ENCODE measurements at regions not wholly inside any gene's neighbourhood (a gene's known extent, or its start where the extent isn't known, plus 50 kb on each side); places are given as distances from the start of the nearest gene placed in this dataset.

- no TSS peak for BruUV-seq (replicated peaks)
- TF ChIP-seq EZH2 (IDR thresholded peaks at IDR 0.05; ENCODE audit: low read depth) (no peak), CTCF (conservative IDR thresholded peaks at IDR 0.05) (no peak)
- no peak for DNase-seq
- H3K79me2 ChIP-seq (ENCODE audit: low read depth) = no peaks in the 10 kb centered on the region
- no peaks in the 10 kb centered on the region for H3K9me2 ChIP-seq (ENCODE audit: insufficient read depth)
- no peaks in the 10 kb centered on the region for H3K27me3 ChIP-seq (ENCODE audit: insufficient read depth, low read depth)
- no peaks in the 10 kb centered on the region for H3K36me3 ChIP-seq (ENCODE audit: low read depth)
- no peaks in the 10 kb centered on the region for H3F3A ChIP-seq (ENCODE audit: insufficient read depth, low read depth)
- H3K9me3 ChIP-seq (ENCODE audit: insufficient read depth, low read depth) = no peaks in the 10 kb centered on the region
- H2AFZ ChIP-seq = no peak overlapping the region
- no peaks in the 10 kb centered on the region for H3K4me1 ChIP-seq (replicated peaks; ENCODE audit: insufficient read depth)
- POLR2A ChIA-PET (ENCODE audit: unreplicated experiment) = no interaction called here
- H3K4me3 ChIP-seq = no peak overlapping the region
- H3K4me2 ChIP-seq = no peak overlapping the region
- H3K27ac ChIP-seq = no peak overlapping the region
- H4K20me1 ChIP-seq (ENCODE audit: insufficient read depth) = no peaks in the 10 kb centered on the region
- CTCF ChIA-PET = no interaction called here
- intact Hi-C loops (cut with micrococcal nuclease; ENCODE audit: unreplicated experiment) = no loop called here
Observed at GRCh38 chr3:27986234-27986879, 255.1 kb upstream of the CMC1 start.

- no peak overlapping the region for H3K27ac ChIP-seq
- H4K20me1 ChIP-seq (ENCODE audit: insufficient read depth) = no peaks in the 10 kb centered on the region
- H2AFZ ChIP-seq = no peak overlapping the region
- no peak for DNase-seq
- intact Hi-C loops (cut with micrococcal nuclease; ENCODE audit: unreplicated experiment) = no loop called here
- H3F3A ChIP-seq (ENCODE audit: insufficient read depth, low read depth) = no peaks in the 10 kb centered on the region
- ChIA-PET POLR2A (ENCODE audit: unreplicated experiment) (no interaction called here), CTCF (no interaction called here)
- H3K36me3 ChIP-seq (ENCODE audit: low read depth) = no peaks in the 10 kb centered on the region
- H3K4me3 ChIP-seq = no peak overlapping the region
- no peaks in the 10 kb centered on the region; the same call in 1 of the 2 replicates for H3K27me3 ChIP-seq (ENCODE audit: insufficient read depth, low read depth)
- H3K4me2 ChIP-seq = no peak overlapping the region
- H3K4me1 ChIP-seq (replicated peaks; ENCODE audit: insufficient read depth) = no peaks in the 10 kb centered on the region
- H3K79me2 ChIP-seq (ENCODE audit: low read depth) = no peaks in the 10 kb centered on the region
- no peaks in the 10 kb centered on the region; the same call in 1 of the 2 replicates for H3K9me3 ChIP-seq (ENCODE audit: insufficient read depth, low read depth)
- no TSS peak for BruUV-seq (replicated peaks)
- H3K9me2 ChIP-seq (ENCODE audit: insufficient read depth) = no peaks in the 10 kb centered on the region
- TF ChIP-seq EZH2 (IDR thresholded peaks at IDR 0.05; ENCODE audit: low read depth) (no peak), CTCF (conservative IDR thresholded peaks at IDR 0.05) (no peak)
Observed at GRCh38 chr3:27990324-27990723, 251.1 kb upstream of the CMC1 start.

- no peaks in the 10 kb centered on the region for H3F3A ChIP-seq (ENCODE audit: insufficient read depth, low read depth)
- ChIA-PET POLR2A (ENCODE audit: unreplicated experiment) (no interaction called here), CTCF (no interaction called here)
- H3K4me3 ChIP-seq = no peak overlapping the region
- no peaks in the 10 kb centered on the region; the same call in 1 of the 2 replicates for H3K9me3 ChIP-seq (ENCODE audit: insufficient read depth, low read depth)
- no peaks in the 10 kb centered on the region for H3K79me2 ChIP-seq (ENCODE audit: low read depth)
- H3K4me1 ChIP-seq (replicated peaks; ENCODE audit: insufficient read depth) = no peaks in the 10 kb centered on the region
- H4K20me1 ChIP-seq (ENCODE audit: insufficient read depth) = no peaks in the 10 kb centered on the region
- DNase-seq = no peak
- no peaks in the 10 kb centered on the region for H3K36me3 ChIP-seq (ENCODE audit: low read depth)
- no peak for TF ChIP-seq EZH2 (IDR thresholded peaks at IDR 0.05; ENCODE audit: low read depth)
- TF ChIP-seq CTCF (conservative IDR thresholded peaks at IDR 0.05) = no peak
- no TSS peak for BruUV-seq (replicated peaks)
- intact Hi-C loops (cut with micrococcal nuclease; ENCODE audit: unreplicated experiment) = no loop called here
- H3K4me2 ChIP-seq = no peak overlapping the region
- H3K9me2 ChIP-seq (ENCODE audit: insufficient read depth) = no peaks in the 10 kb centered on the region
- H2AFZ ChIP-seq = no peak overlapping the region
- H3K27me3 ChIP-seq (ENCODE audit: insufficient read depth, low read depth) = no peaks in the 10 kb centered on the region; the same call in 1 of the 2 replicates
- H3K27ac ChIP-seq = no peak overlapping the region
Observed at GRCh38 chr3:27990837-27991236, 250.6 kb upstream of the CMC1 start.
